Uterus (tissue), 3 donors: ENCODE measurements at regions not wholly inside any gene's neighbourhood (a gene's known extent, or its start where the extent isn't known, plus 50 kb on each side); places are given as distances from the start of the nearest gene placed in this dataset.

Experiments
- DNase-seq, 2 donors: peaks; one replicate each; pipeline ENCODE4 v3.0.0-alpha.2; 2019 to 2020
- H3K27ac ChIP-seq, 2 donors: fragments of 200-600 bp; sonication (generic); 1 replicate in 1 of 2; 2 replicates in 1 of 2; pipeline ENCODE4 v1.5.1; 2016 to 2018
- H3K27me3 ChIP-seq, 2 donors: fragments of 200-600 bp; sonication (generic); one replicate each; pipeline ENCODE4 v1.5.1; 2018 to 2019; ENCODE audit warnings: control low read depth in 1 of 2
- H3K36me3 ChIP-seq, 2 donors: fragments of 200-600 bp; sonication (generic); one replicate each; pipeline ENCODE4 v1.5.1; 2019; ENCODE audit warnings: control low read depth in 1 of 2
- H3K4me1 ChIP-seq, 2 donors: fragments of 200-600 bp; sonication (generic); one replicate each; pipeline ENCODE4 v1.5.1; 2018 to 2019; ENCODE audit warnings: control low read depth in 1 of 2
- H3K4me3 ChIP-seq, 2 donors: fragments of 200-600 bp; sonication (generic); 1 replicate in 1 of 2; 2 replicates in 1 of 2; pipeline ENCODE4 v1.5.1; 2018 to 2019; ENCODE audit warnings: mild to moderate bottlenecking in 1 of 2
- H3K9me3 ChIP-seq, 2 donors: fragments of 200-600 bp; sonication (generic); one replicate each; pipeline ENCODE4 v1.5.1; 2019; ENCODE audit warnings: control low read depth in 1 of 2
- POLR2A ChIP-seq, 2 donors: fragments of 450-650 bp; IDR thresholded peaks; one replicate each; pipeline ENCODE4 v1.6.1; 2016; ENCODE audit warnings: antibody characterized with exemption in 2 of 2, mild to moderate bottlenecking in 1 of 2, moderate library complexity in 1 of 2
- intact Hi-C: fragments of 100-400 bp; cut with DNase I; formaldehyde crosslinking; loops from one replicate; pipeline ENCODE4 v1.15.1; 2023; ENCODE audit warnings: low total_unique reads
- TF ChIP-seq, protein P1 (sequence below), 4 experiments: fragments of 200-600 bp in 2 of 4; fragments of 450-650 bp in 2 of 4; sonication (generic) in 2 of 4; IDR thresholded peaks; one replicate each; pipeline ENCODE4 v1.5.1; 2016 to 2019; ENCODE audit warnings: antibody characterized with exemption in 4 of 4, mild to moderate bottlenecking in 2 of 4, moderate library complexity in 1 of 4
- donor health status: DM: yes; HTN: yes; CAD: no.

DNA sequence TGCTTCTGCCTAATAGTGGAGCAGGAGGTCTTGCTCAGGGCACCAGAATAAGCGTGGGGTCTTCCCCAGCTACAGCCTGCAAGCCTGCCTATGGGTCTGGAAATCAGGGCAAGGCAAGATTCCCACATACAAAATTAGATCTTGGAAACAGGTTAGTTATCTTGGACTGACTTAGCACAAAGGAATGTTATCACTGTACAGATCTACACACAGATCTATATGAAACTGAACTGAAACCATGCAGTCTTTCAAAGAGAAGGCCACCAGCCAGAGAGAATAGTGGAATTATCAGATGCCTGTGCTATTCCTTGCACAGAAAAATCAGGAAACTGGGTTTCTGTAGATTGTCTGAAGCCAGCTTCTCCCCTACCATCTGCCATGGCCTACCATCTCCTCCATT lies 585.7 kb downstream of the ACTL7B start:
- TF ChIP-seq POLR2A (IDR thresholded peaks at IDR 0.05), result no peak
- TF ChIP-seq, protein P1, sequence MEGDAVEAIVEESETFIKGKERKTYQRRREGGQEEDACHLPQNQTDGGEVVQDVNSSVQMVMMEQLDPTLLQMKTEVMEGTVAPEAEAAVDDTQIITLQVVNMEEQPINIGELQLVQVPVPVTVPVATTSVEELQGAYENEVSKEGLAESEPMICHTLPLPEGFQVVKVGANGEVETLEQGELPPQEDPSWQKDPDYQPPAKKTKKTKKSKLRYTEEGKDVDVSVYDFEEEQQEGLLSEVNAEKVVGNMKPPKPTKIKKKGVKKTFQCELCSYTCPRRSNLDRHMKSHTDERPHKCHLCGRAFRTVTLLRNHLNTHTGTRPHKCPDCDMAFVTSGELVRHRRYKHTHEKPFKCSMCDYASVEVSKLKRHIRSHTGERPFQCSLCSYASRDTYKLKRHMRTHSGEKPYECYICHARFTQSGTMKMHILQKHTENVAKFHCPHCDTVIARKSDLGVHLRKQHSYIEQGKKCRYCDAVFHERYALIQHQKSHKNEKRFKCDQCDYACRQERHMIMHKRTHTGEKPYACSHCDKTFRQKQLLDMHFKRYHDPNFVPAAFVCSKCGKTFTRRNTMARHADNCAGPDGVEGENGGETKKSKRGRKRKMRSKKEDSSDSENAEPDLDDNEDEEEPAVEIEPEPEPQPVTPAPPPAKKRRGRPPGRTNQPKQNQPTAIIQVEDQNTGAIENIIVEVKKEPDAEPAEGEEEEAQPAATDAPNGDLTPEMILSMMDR (IDR thresholded peaks at IDR 0.05), result no peak
- Histone ChIP-seq H3K4me3 (no peak overlapping the region), H3K36me3 (no peaks in the 10 kb centered on the region), H3K4me1 (no peaks in the 10 kb centered on the region), H3K27ac (no peak overlapping the region), H3K9me3 (no peaks in the 10 kb centered on the region), H3K27me3 (no peaks in the 10 kb centered on the region)
- DNase-seq, result no peak
- intact Hi-C loops, result no loop called here

DNA sequence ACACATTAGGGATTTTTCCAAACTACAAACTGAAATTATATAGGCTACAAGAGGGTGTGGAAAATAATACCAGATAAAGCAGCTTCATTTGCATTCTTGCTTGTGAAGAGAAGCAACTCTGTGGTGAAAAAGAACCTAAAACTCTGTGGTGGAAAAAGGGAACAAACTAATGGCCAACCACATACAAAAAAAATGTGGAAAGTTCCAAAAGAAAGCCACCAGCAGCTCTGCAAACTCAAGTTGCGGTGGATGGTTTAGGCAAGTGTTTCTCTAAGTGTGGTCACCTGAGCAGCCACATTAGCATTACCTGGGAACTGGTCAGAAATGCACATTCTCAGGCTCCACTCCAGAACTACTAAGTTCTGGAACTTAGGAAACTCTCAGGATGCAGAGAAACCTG lies 586.4 kb downstream of the ACTL7B start:
- Histone ChIP-seq H3K9me3 (no peaks in the 10 kb centered on the region), H3K4me1 (no peaks in the 10 kb centered on the region), H3K27me3 (no peaks in the 10 kb centered on the region), H3K36me3 (no peaks in the 10 kb centered on the region), H3K4me3 (no peak overlapping the region), H3K27ac (no peak overlapping the region)
- intact Hi-C loops, result no loop called here
- no peak for DNase-seq
- TF ChIP-seq, protein P1 (IDR thresholded peaks at IDR 0.05), result no peak
- no peak for TF ChIP-seq POLR2A (IDR thresholded peaks at IDR 0.05)

DNA sequence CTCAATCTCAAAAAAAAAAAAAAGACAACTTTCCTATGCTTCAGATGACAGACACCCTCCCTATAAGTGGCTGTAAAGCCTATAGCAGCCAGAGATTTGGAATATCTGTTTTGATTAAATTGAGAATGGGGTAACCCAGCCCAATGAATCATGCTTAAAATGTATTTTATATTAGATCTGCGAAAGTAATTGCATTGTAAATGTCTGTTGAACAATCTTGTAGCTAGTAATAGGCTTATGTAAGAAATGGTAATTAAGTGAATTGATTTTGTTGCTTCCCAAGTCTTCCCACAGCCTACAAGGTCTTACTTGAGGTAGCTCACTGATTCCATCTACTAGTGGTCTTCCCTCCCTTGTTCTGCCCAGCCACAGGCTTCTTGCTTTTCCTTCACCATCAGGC lies 590.7 kb downstream of the ACTL7B start:
- H3K27me3 ChIP-seq, result no peaks in the 10 kb centered on the region
- TF ChIP-seq, protein P1 (IDR thresholded peaks at IDR 0.05), result no peak
- no peak for TF ChIP-seq POLR2A (IDR thresholded peaks at IDR 0.05)
- DNase-seq, result no peak

DNA sequence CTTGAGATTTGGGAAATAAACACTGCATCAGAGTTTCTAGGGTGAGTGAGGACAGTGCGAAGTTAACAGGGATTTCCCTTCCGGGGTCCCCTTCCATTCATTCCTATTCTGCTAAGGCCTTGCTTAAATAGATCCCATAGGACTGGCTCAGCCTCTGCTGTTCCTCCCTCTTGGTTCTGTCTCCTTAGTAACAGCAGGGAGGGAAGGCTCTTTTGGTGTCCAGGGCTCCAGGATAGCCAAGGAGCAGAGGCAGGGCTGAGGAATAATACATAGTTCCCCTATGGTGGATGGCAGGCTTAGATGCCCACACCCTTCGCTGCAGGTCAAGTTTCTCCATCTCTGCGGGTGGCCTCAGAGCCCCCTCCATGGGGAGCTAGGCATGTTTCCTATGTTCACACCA lies 591.7 kb downstream of the ACTL7B start:
- Histone ChIP-seq H3K27ac (no peak overlapping the region), H3K4me1 (no peaks in the 10 kb centered on the region), H3K36me3 (no peaks in the 10 kb centered on the region), H3K9me3 (no peaks in the 10 kb centered on the region), H3K27me3 (no peaks in the 10 kb centered on the region), H3K4me3 (no peak overlapping the region)
- no peak for DNase-seq
- TF ChIP-seq, protein P1 (IDR thresholded peaks at IDR 0.05), result no peak
- no peak for TF ChIP-seq POLR2A (IDR thresholded peaks at IDR 0.05)
- intact Hi-C loops, result no loop called here

More for the DNA sequence above, 590.7 kb downstream of the ACTL7B start:
- no peak overlapping the region for H3K4me3 ChIP-seq
- H3K9me3 ChIP-seq, result no peaks in the 10 kb centered on the region
- no peak overlapping the region for H3K27ac ChIP-seq
- H3K36me3 ChIP-seq, result no peaks in the 10 kb centered on the region
- intact Hi-C loops, result no loop called here
- no peaks in the 10 kb centered on the region for H3K4me1 ChIP-seq

DNA sequence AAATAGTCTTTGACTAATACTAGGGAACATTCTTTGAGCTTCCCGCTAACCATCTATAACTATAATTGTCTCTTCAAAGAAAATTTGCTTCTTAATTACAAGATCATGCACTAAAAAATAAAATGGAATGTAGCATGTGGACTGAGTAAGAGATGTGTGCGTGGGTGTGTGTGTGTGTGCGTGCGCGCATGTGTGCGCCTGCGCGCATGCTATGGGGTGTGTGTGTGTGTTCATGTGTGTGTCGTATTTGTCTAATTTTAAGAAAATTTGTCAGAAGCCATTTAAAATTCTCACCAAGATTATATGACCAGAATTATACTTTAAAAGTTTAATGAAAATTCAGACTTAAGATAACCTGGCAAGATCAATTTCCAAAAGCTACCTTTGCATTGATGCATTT lies 593.0 kb downstream of the ACTL7B start:
- Histone ChIP-seq H3K27me3 (no peaks in the 10 kb centered on the region), H3K9me3 (no peaks in the 10 kb centered on the region), H3K36me3 (no peaks in the 10 kb centered on the region), H3K4me3 (no peak overlapping the region), H3K27ac (no peak overlapping the region), H3K4me1 (no peaks in the 10 kb centered on the region)
- no peak for DNase-seq
- no peak for TF ChIP-seq POLR2A (IDR thresholded peaks at IDR 0.05)
- TF ChIP-seq, protein P1 (IDR thresholded peaks at IDR 0.05), result no peak
- intact Hi-C loops, result no loop called here
